ENCODE measurements at regions not wholly inside any gene's neighbourhood (a gene's known extent, or its start where the extent isn't known, plus 50 kb on each side); places are given as distances from the start of the nearest gene placed in this dataset.

DNA sequence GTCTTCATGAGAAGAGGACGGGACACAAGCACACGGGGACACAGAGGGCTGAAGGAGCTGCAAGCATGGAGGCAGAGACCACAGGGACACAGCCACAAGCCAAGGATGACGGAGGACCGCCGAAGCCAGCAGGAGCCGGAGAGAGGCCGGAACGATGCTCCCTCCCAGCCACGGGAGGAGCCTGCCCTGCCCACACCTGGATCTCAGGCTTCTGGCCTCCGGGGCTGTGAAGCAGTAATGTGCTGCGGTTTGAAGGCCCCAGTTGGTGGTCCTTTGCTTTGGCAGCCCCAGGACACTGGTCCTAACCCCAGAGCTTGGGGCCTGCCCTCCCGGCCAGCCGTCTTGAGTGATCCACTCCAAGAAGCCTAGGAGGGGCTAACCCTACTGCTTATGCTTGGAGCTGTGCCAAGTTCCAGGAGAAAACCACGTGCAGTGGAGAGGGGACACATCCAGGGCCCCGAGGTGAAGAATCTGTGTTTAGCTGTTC lies 85.9 kb downstream of the HMX1 start:
- DNase-seq (peak in 1 of 2 donors; percentile 51), ATAC-seq (ENCODE audit: low FRiP score in 2 of 2) (no peak)
- WGBS, 2 donors = 58 to 74% methylated on average over 4 to 15 of the region's 15 CpGs
- Histone ChIP-seq H3K4me1 (no peaks in the 10 kb centered on the region), H3K4me3 (no peak overlapping the region), H3K27ac (no peak overlapping the region), H3K9me3 (no peaks in the 10 kb centered on the region), H3K27me3 (no peaks in the 10 kb centered on the region), H3K36me3 (no peaks in the 10 kb centered on the region)
- TF ChIP-seq CTCF (IDR thresholded peaks at IDR 0.05) (no peak), POLR2A (IDR thresholded peaks at IDR 0.05) (no peak), EP300 (IDR thresholded peaks at IDR 0.05) (no peak), POLR2AphosphoS5 (IDR thresholded peaks at IDR 0.05) (no peak)

- Histone ChIP-seq H3K9me3 (no peaks in the 10 kb centered on the region), H3K4me3 (no peak overlapping the region), H3K4me1 (no peaks in the 10 kb centered on the region), H3K27ac (no peak overlapping the region), H3K27me3 (no peaks in the 10 kb centered on the region), H3K36me3 (no peaks in the 10 kb centered on the region)
- 43 to 94% methylated on average over 2 to 8 of the region's 14 CpGs for WGBS, 2 donors
- TF ChIP-seq CTCF (IDR thresholded peaks at IDR 0.05) (no peak), EP300 (IDR thresholded peaks at IDR 0.05) (no peak), POLR2A (IDR thresholded peaks at IDR 0.05) (no peak), POLR2AphosphoS5 (IDR thresholded peaks at IDR 0.05) (no peak)
- ATAC-seq (ENCODE audit: low FRiP score in 2 of 2) (no peak), DNase-seq (peak in 1 of 2 donors; percentile 69)
Observed at GRCh38 chr4:8783736-8784135, 87.9 kb downstream of the HMX1 start.

DNA sequence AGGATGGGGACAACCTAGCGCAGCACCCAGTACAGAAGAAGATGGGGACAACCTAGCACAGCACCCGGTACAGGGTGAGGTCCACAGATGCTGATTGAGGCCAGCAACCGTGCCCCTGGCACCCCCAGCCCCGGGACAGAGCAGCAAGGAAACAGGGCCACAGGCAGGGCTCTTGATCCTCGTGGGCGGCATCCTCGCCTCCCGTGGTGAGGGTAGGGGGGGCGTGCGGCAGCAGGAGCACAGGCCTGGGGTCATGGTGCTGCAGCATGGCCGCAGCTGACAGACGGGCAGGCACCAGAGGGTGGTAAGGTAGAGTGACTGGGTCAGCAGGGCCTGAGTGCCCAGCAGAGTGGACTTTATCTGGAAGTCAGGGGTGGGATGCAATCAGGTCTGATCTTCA lies 89.5 kb downstream of the HMX1 start:
- ATAC-seq (ENCODE audit: low FRiP score in 2 of 2) (no peak), DNase-seq (peak in 1 of 2 donors; percentile 64)
- Histone ChIP-seq H3K9me3 (no peaks in the 10 kb centered on the region), H3K4me3 (no peak overlapping the region), H3K27me3 (no peaks in the 10 kb centered on the region), H3K4me1 (no peaks in the 10 kb centered on the region), H3K36me3 (no peaks in the 10 kb centered on the region), H3K27ac (no peak overlapping the region)
- TF ChIP-seq POLR2AphosphoS5 (IDR thresholded peaks at IDR 0.05) = no peak
- TF ChIP-seq EP300 (IDR thresholded peaks at IDR 0.05) = no peak
- TF ChIP-seq POLR2A (IDR thresholded peaks at IDR 0.05) = no peak
- TF ChIP-seq CTCF (IDR thresholded peaks at IDR 0.05) = no peak
- 62 to 81% methylated on average over 5 to 12 of the region's 12 CpGs for WGBS, 2 donors

- Histone ChIP-seq H3K27ac (no peak overlapping the region), H3K9me3 (no peaks in the 10 kb centered on the region), H3K4me3 (no peak overlapping the region), H3K4me1 (no peaks in the 10 kb centered on the region), H3K27me3 (no peaks in the 10 kb centered on the region), H3K36me3 (no peaks in the 10 kb centered on the region)
- no peak for TF ChIP-seq CTCF (IDR thresholded peaks at IDR 0.05)
- ATAC-seq (ENCODE audit: low FRiP score in 2 of 2) (no peak), DNase-seq (peak in 1 of 2 donors; percentile 54)
- 85% methylated on average over 8 of the region's 8 CpGs; no CpG with 5 or more reads in 1 of the 2 donors for WGBS, 2 donors
Observed at GRCh38 chr4:8781641-8782040, 90.0 kb downstream of the HMX1 start.

GRCh38 chr4:8780596-8781368 lies 90.9 kb downstream of the HMX1 start:
- WGBS, 2 donors = 74 to 80% methylated on average over 7 to 19 of the region's 19 CpGs
- TF ChIP-seq POLR2AphosphoS5 (IDR thresholded peaks at IDR 0.05) (no peak), POLR2A (IDR thresholded peaks at IDR 0.05) (no peak), EP300 (IDR thresholded peaks at IDR 0.05) (no peak), CTCF (IDR thresholded peaks at IDR 0.05) (no peak)
- no peak overlapping the region for H3K4me3 ChIP-seq
- H3K9me3 ChIP-seq = no peaks in the 10 kb centered on the region
- ATAC-seq (ENCODE audit: low FRiP score in 2 of 2) (no peak), DNase-seq (peak in 1 of 2 donors; percentile 53)
- no peaks in the 10 kb centered on the region for H3K36me3 ChIP-seq
- no peak overlapping the region for H3K27ac ChIP-seq
- H3K4me1 ChIP-seq = no peaks in the 10 kb centered on the region
- H3K27me3 ChIP-seq = no peaks in the 10 kb centered on the region

All from upper lobe of left lung (tissue), 6 donors.